DMS53 treated with DMSO at 0.1 percent for 48 hours (cell line): ENCODE measurements at regions not wholly inside any gene's neighbourhood (a gene's known extent, or its start where the extent isn't known, plus 50 kb on each side); places are given as distances from the start of the nearest gene placed in this dataset.

Source experiments
- DNase-seq: peaks from one replicate; lab custom pipeline; 2025; ENCODE audit not compliant: unreplicated experiment; lab: John Stamatoyannopoulos, UW

GRCh38 chr10:43963379-43963778 is 314.7 kb upstream of the ZNF32 start:
- no peak for DNase-seq

GRCh38 chr10:43962346-43963191 is 313.9 kb upstream of the ZNF32 start:
- no peak for DNase-seq

- no peak for DNase-seq
These were observed 313.1 kb upstream of the ZNF32 start for GRCh38 chr10:43961523-43962345.

GRCh38 chr10:43960981-43961380 is 312.3 kb upstream of the ZNF32 start:
- DNase-seq = no peak

GRCh38 chr10:43960477-43960876 is 311.8 kb upstream of the ZNF32 start:
- no peak for DNase-seq

GRCh38 chr10:43960135-43960415 is 311.4 kb upstream of the ZNF32 start:
- DNase-seq = no peak

GRCh38 chr10:43959364-43960134 is 310.9 kb upstream of the ZNF32 start:
- DNase-seq = no peak

GRCh38 chr10:43958964-43959363 is 310.3 kb upstream of the ZNF32 start:
- DNase-seq = no peak

- no peak for DNase-seq
These were observed 309.4 kb upstream of the ZNF32 start for GRCh38 chr10:43958071-43958432.

GRCh38 chr10:43957267-43958070 is 308.8 kb upstream of the ZNF32 start:
- no peak for DNase-seq

- DNase-seq = no peak
These were observed 307.3 kb upstream of the ZNF32 start for GRCh38 chr10:43955978-43956377.

GRCh38 chr10:43955002-43955596 is 306.4 kb upstream of the ZNF32 start:
- DNase-seq = no peak

- no peak for DNase-seq
These were observed 305.0 kb upstream of the ZNF32 start for GRCh38 chr10:43953672-43954071.

GRCh38 chr10:43952760-43953159 is 304.1 kb upstream of the ZNF32 start:
- no peak for DNase-seq

- DNase-seq = no peak
These were observed 300.7 kb upstream of the ZNF32 start for GRCh38 chr10:43949351-43949750.

- no peak for DNase-seq
These were observed 297.8 kb upstream of the ZNF32 start for GRCh38 chr10:43946445-43946844.

- no peak for DNase-seq
These were observed 297.2 kb upstream of the ZNF32 start for GRCh38 chr10:43945908-43946307.

- no peak for DNase-seq
These were observed 296.5 kb upstream of the ZNF32 start for GRCh38 chr10:43945094-43945730.

- no peak for DNase-seq
These were observed 295.9 kb upstream of the ZNF32 start for GRCh38 chr10:43944381-43945093.
